ENCODE measurements at regions not wholly inside any gene's neighbourhood (a gene's known extent, or its start where the extent isn't known, plus 50 kb on each side); places are given as distances from the start of the nearest gene placed in this dataset.
"Not testable (repeated sequence)": the region's sequence is repeated elsewhere in the genome, so short reads cannot be mapped to it uniquely, and the experiment has no call there.

GRCh38 chr5:82886911-82887310, 190.3 kb downstream of the TMEM167A start:
- DNase-seq = no peak

- no peak for DNase-seq
These were observed 191.4 kb downstream of the TMEM167A start for GRCh38 chr5:82885627-82886389.

GRCh38 chr5:82884821-82885471, 192.2 kb downstream of the TMEM167A start:
- DNase-seq = no peak

- DNase-seq = no peak
These were observed 194.9 kb downstream of the TMEM167A start for GRCh38 chr5:82882316-82882715.

- DNase-seq = no peak
These were observed 195.5 kb downstream of the TMEM167A start for GRCh38 chr5:82881571-82882174.

GRCh38 chr5:82879089-82879488, 198.1 kb downstream of the TMEM167A start:
- DNase-seq = no peak

GRCh38 chr5:82873452-82873851, 203.7 kb downstream of the TMEM167A start:
- no peak for DNase-seq

- DNase-seq = not testable (repeated sequence)
These were observed 204.6 kb downstream of the TMEM167A start for GRCh38 chr5:82872321-82873288.

GRCh38 chr5:82865625-82866024, 211.6 kb downstream of the TMEM167A start:
- DNase-seq = no peak

GRCh38 chr5:82863266-82863665, 213.9 kb downstream of the TMEM167A start:
- DNase-seq = no peak

GRCh38 chr5:82862711-82863110, 214.5 kb downstream of the TMEM167A start:
- no peak for DNase-seq

GRCh38 chr5:82862261-82862660, 214.9 kb downstream of the TMEM167A start:
- DNase-seq = no peak

- DNase-seq = no peak
These were observed 215.5 kb downstream of the TMEM167A start for GRCh38 chr5:82861701-82862100.

GRCh38 chr5:82859451-82860140, 217.6 kb downstream of the TMEM167A start:
- no peak for DNase-seq

- no peak for DNase-seq
These were observed 218.8 kb downstream of the TMEM167A start for GRCh38 chr5:82858151-82859025.

GRCh38 chr5:82855893-82856550, 221.2 kb downstream of the TMEM167A start:
- no peak for DNase-seq

- no peak for DNase-seq
These were observed 222.2 kb downstream of the TMEM167A start for GRCh38 chr5:82854956-82855355.

GRCh38 chr5:82851471-82851870, 225.7 kb downstream of the TMEM167A start:
- DNase-seq = no peak

GRCh38 chr5:82850393-82850792, 226.8 kb downstream of the TMEM167A start:
- no peak for DNase-seq

- no peak for DNase-seq
These were observed 227.3 kb downstream of the TMEM167A start for GRCh38 chr5:82849885-82850284.

- no peak for DNase-seq
These were observed 229.6 kb downstream of the TMEM167A start for GRCh38 chr5:82847562-82847961.

Data from CD4-positive, alpha-beta T cell treated with Interleukin-4 for 4 hours (primary cell).